IMR-90 (cell line): ENCODE measurements at regions not wholly inside any gene's neighbourhood (a gene's known extent, or its start where the extent isn't known, plus 50 kb on each side); places are given as distances from the start of the nearest gene placed in this dataset.

Source experiments
- BHLHE40 ChIP-seq: fragments of 150-350 bp; IDR thresholded peaks from 2 replicates; pipeline ENCODE4 v1.6.1; 2016; ENCODE audit warnings: mild to moderate bottlenecking, low read depth, low read length
- CEBPB ChIP-seq: IDR thresholded peaks from 2 replicates; pipeline ENCODE4 v1.6.1; 2012; ENCODE audit warnings: low read depth, low read length, improper control_type of control experiment
- FOS ChIP-seq: fragments of 150-350 bp; IDR thresholded peaks from 2 replicates; pipeline ENCODE4 v1.6.1; 2016; ENCODE audit warnings: low read depth, low read length
- MAZ ChIP-seq: IDR thresholded peaks from 2 replicates; pipeline ENCODE4 v1.6.1; 2012; ENCODE audit warnings: low read depth, mild to moderate bottlenecking, low read length, improper control_type of control experiment, moderate library complexity, borderline replicate concordance
- MXI1 ChIP-seq: IDR thresholded peaks from 2 replicates; pipeline ENCODE4 v1.6.1; 2012; ENCODE audit warnings: low read depth, mild to moderate bottlenecking, low read length, moderate library complexity, borderline replicate concordance
- POLR2A ChIP-seq: IDR thresholded peaks from 2 replicates; pipeline ENCODE4 v1.6.1; 2012; ENCODE audit warnings: mild to moderate bottlenecking, low read depth, low read length
- RAD21 ChIP-seq: IDR thresholded peaks from 2 replicates; pipeline ENCODE4 v1.6.1; 2012; ENCODE audit warnings: low read length, improper control_type of control experiment
- RFX5 ChIP-seq: IDR thresholded peaks from 2 replicates; pipeline ENCODE4 v1.8.0; 2012; ENCODE audit warnings: low read depth, mild to moderate bottlenecking, low read length, moderate library complexity
- SMC3 ChIP-seq: fragments of 150-350 bp; IDR thresholded peaks from 2 replicates; pipeline ENCODE4 v1.6.1; 2016; ENCODE audit warnings: low read depth, mild to moderate bottlenecking, antibody characterized with exemption, low read length, moderate library complexity
- TF ChIP-seq, protein P1 (sequence below): conservative IDR thresholded peaks from 2 replicates; pipeline ENCODE4 v1.5.1; 2012; ENCODE audit warnings: mild to moderate bottlenecking, low read depth, low read length, improper control_type of control experiment
- TF ChIP-seq, protein P2 (sequence below): fragments of 150-350 bp; IDR thresholded peaks from 2 replicates; pipeline ENCODE4 v1.6.1; 2016; ENCODE audit warnings: low read depth, mild to moderate bottlenecking, low read length, moderate library complexity, borderline replicate concordance
- TF ChIP-seq, protein P3 (sequence below): fragments of 150-350 bp; IDR thresholded peaks from 2 replicates; pipeline ENCODE4 v1.6.1; 2017; ENCODE audit warnings: mild to moderate bottlenecking, antibody characterized with exemption, low read length, low read depth

DNA sequence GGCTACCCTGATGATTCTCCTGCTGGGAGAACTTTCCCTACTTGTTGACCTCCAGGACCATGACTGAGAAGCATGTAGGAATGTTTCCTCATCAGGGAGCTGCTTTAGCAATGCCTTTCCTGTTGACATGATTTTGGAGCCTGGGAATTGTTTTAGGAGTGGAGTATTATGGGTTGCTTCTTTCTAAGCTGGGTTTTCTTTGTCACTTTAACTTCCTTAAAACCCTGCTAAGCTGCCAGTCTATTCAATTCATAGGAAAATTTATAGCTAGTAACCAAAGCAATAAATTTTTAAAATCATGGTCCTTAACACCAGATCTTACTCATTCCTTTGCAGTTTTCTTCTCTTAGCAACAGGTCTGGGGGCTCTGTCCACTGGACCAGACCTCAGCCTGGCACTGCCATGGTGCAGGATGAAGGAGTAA, 125.6 kb upstream of the TACR1 start:
- TF ChIP-seq, protein P1, sequence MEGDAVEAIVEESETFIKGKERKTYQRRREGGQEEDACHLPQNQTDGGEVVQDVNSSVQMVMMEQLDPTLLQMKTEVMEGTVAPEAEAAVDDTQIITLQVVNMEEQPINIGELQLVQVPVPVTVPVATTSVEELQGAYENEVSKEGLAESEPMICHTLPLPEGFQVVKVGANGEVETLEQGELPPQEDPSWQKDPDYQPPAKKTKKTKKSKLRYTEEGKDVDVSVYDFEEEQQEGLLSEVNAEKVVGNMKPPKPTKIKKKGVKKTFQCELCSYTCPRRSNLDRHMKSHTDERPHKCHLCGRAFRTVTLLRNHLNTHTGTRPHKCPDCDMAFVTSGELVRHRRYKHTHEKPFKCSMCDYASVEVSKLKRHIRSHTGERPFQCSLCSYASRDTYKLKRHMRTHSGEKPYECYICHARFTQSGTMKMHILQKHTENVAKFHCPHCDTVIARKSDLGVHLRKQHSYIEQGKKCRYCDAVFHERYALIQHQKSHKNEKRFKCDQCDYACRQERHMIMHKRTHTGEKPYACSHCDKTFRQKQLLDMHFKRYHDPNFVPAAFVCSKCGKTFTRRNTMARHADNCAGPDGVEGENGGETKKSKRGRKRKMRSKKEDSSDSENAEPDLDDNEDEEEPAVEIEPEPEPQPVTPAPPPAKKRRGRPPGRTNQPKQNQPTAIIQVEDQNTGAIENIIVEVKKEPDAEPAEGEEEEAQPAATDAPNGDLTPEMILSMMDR: no peak
- TF ChIP-seq RAD21 (no peak), POLR2A (no peak), RFX5 (no peak), FOS (no peak), CEBPB (no peak), MAZ (no peak), BHLHE40 (no peak), SMC3 (no peak), MXI1 (no peak)
- TF ChIP-seq, protein P2, sequence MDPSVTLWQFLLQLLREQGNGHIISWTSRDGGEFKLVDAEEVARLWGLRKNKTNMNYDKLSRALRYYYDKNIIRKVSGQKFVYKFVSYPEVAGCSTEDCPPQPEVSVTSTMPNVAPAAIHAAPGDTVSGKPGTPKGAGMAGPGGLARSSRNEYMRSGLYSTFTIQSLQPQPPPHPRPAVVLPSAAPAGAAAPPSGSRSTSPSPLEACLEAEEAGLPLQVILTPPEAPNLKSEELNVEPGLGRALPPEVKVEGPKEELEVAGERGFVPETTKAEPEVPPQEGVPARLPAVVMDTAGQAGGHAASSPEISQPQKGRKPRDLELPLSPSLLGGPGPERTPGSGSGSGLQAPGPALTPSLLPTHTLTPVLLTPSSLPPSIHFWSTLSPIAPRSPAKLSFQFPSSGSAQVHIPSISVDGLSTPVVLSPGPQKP: no peak
- TF ChIP-seq, protein P3, sequence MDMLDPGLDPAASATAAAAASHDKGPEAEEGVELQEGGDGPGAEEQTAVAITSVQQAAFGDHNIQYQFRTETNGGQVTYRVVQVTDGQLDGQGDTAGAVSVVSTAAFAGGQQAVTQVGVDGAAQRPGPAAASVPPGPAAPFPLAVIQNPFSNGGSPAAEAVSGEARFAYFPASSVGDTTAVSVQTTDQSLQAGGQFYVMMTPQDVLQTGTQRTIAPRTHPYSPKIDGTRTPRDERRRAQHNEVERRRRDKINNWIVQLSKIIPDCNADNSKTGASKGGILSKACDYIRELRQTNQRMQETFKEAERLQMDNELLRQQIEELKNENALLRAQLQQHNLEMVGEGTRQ: no peak
